Thyroid gland (tissue), 4 donors: ENCODE measurements at regions not wholly inside any gene's neighbourhood (a gene's known extent, or its start where the extent isn't known, plus 50 kb on each side); places are given as distances from the start of the nearest gene placed in this dataset.

Experiments used
- DNase-seq, 2 donors: peaks; one replicate each; pipeline ENCODE4 v3.0.0-alpha.2; 2019
- H3K27ac ChIP-seq, 3 donors: fragments of 200-600 bp; sonication (generic); 1 replicate in 2 of 3; 2 replicates in 1 of 3; pipeline ENCODE4 v1.5.1; 2016 to 2019; ENCODE audit warnings: mild to moderate bottlenecking in 1 of 3, moderate library complexity in 1 of 3
- H3K27me3 ChIP-seq: fragments of 200-600 bp; sonication (generic); one replicate; pipeline ENCODE4 v1.5.1; 2019
- H3K36me3 ChIP-seq, 2 donors: fragments of 200-600 bp; sonication (generic); one replicate each; pipeline ENCODE4 v1.5.1; 2016 to 2019
- H3K4me1 ChIP-seq, 2 donors: fragments of 200-600 bp; sonication (generic); one replicate each; pipeline ENCODE4 v1.5.1; 2017 to 2019
- H3K4me3 ChIP-seq, 3 donors: fragments of 200-600 bp; sonication (generic); replicated peaks in 1 of 3; 1 replicate in 2 of 3; 2 replicates in 1 of 3; pipeline ENCODE4 v1.5.1; 2016; ENCODE audit warnings: mild to moderate bottlenecking in 1 of 3
- H3K9me3 ChIP-seq: fragments of 200-600 bp; sonication (generic); one replicate; pipeline ENCODE4 v1.5.1; 2017
- POLR2A ChIP-seq, 2 donors: fragments of 450-650 bp; IDR thresholded peaks; one replicate each; pipeline ENCODE4 v1.6.1; 2017; ENCODE audit warnings: antibody characterized with exemption in 2 of 2, mild to moderate bottlenecking in 2 of 2, moderate library complexity in 1 of 2
- WGBS, 2 donors: methylation state at CpG; one replicate each; pipeline ENCODE4 v1.1.5; 2017; 5-methylcytosine and 5-hydroxymethylcytosine counted together
- intact Hi-C: fragments of 100-400 bp; cut with DNase I; formaldehyde crosslinking; loops from one replicate; pipeline ENCODE4 v1.15.1; 2023
- TF ChIP-seq, protein P1 (sequence below), 6 experiments: fragments of 200-600 bp in 3 of 6; fragments of 450-650 bp in 3 of 6; sonication (generic) in 3 of 6; IDR thresholded peaks; one replicate each; pipeline ENCODE4 v1.5.1; 2016 to 2019; ENCODE audit warnings: antibody characterized with exemption in 6 of 6, mild to moderate bottlenecking in 2 of 6, inconsistent platforms in 1 of 6, moderate library complexity in 1 of 6

DNA sequence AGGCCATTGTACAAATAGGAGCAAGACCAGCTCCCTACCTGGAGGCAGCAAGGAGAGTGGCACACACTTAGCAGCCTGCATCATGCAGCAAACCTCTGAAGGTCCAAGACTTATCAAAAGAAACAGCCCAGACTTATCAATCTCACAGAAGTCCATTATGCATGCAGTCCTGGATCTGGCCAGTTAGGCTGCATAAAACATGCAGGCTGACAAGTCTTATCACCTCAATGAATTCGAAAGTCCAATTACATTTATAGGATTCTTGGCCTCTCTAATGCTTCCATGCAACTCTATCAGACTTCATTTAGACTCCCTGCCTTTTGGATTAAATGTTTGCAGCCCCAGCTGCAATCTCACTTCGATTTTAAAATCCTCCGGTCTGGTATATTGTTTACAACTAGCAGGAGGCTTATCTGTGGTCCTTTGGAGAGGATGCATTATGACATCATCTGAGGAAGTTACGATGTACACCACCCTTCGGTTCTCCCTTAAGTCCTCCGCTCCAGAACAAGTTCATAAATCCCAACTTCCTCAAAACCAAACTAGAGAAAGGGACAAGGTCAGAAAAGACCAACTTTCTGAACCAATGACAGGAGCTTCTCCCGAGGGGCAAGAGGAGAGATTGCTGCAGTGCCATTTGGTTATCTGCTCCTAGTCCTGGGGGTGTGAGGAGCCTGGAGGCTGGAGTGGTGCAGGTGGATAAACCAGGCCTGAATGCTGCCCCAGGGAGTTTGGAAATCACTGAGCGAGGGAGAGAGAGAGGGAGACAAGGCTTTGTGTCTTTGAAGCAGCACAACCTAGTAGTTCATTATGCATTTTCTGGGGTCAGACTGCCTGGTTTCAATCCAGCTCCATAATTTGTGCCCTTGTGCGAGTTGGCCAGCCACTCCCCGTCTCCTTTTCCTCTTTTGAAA is 313.9 kb downstream of the TLE1 start:
- 72 to 78% methylated on average over 10 of the region's 10 CpGs for WGBS, 2 donors

DNA sequence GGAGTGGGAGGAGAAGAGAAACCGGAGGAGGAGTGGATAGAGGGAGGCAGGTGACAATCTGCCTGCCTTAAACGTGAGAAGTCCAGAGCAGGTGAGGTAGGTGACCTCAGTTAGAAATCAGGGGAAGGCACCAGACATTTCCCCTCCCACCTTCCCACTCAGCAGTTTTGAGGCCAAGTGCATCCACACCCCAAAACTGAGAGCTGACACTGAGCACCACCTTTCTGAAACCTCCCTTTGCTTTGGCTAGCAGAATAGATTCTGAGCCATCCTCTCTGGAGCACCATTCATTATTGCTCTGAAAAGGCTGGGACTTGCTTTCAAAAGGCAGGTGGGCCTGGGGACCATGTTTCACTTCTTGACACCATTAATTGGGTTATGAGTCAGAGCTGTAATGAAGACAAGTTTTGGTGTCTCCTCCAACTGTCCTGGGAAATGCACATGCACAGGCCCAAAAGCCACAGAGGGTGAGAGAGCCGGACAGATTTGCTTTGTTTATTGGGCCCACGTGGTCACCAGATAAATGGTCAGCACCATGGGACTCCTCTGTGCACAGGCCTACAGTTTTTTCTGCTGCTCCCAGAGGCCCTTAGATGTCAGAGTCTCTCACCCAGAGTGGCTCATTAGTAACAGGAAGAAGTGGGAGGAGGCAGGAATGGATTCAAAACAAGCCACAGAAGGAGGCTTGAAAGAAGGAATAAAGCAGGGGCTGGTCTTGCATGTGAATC is 314.7 kb downstream of the TLE1 start:
- Histone ChIP-seq H3K4me3 (no peak overlapping the region), H3K9me3 (no peaks in the 10 kb centered on the region), H3K27me3 (no peaks in the 10 kb centered on the region), H3K4me1 (no peaks in the 10 kb centered on the region), H3K36me3 (no peaks in the 10 kb centered on the region), H3K27ac (no peak overlapping the region)
- WGBS, 2 donors, result 80 to 83% methylated on average over 4 of the region's 4 CpGs
- DNase-seq, result no peak
- TF ChIP-seq, protein P1, sequence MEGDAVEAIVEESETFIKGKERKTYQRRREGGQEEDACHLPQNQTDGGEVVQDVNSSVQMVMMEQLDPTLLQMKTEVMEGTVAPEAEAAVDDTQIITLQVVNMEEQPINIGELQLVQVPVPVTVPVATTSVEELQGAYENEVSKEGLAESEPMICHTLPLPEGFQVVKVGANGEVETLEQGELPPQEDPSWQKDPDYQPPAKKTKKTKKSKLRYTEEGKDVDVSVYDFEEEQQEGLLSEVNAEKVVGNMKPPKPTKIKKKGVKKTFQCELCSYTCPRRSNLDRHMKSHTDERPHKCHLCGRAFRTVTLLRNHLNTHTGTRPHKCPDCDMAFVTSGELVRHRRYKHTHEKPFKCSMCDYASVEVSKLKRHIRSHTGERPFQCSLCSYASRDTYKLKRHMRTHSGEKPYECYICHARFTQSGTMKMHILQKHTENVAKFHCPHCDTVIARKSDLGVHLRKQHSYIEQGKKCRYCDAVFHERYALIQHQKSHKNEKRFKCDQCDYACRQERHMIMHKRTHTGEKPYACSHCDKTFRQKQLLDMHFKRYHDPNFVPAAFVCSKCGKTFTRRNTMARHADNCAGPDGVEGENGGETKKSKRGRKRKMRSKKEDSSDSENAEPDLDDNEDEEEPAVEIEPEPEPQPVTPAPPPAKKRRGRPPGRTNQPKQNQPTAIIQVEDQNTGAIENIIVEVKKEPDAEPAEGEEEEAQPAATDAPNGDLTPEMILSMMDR (IDR thresholded peaks at IDR 0.05), result no peak
- intact Hi-C loops, result no loop called here

More for the DNA sequence above, 313.9 kb downstream of the TLE1 start:
- no peaks in the 10 kb centered on the region for H3K36me3 ChIP-seq
- intact Hi-C loops, result no loop called here
- H3K4me1 ChIP-seq, result no peaks in the 10 kb centered on the region
- H3K27me3 ChIP-seq, result no peaks in the 10 kb centered on the region
- H3K9me3 ChIP-seq, result no peaks in the 10 kb centered on the region
- H3K4me3 ChIP-seq, result no peak overlapping the region
- no peak overlapping the region for H3K27ac ChIP-seq
- no peak for TF ChIP-seq POLR2A (IDR thresholded peaks at IDR 0.05)
- TF ChIP-seq, protein P1 (IDR thresholded peaks at IDR 0.05), result no peak
- DNase-seq, result no peak

DNA sequence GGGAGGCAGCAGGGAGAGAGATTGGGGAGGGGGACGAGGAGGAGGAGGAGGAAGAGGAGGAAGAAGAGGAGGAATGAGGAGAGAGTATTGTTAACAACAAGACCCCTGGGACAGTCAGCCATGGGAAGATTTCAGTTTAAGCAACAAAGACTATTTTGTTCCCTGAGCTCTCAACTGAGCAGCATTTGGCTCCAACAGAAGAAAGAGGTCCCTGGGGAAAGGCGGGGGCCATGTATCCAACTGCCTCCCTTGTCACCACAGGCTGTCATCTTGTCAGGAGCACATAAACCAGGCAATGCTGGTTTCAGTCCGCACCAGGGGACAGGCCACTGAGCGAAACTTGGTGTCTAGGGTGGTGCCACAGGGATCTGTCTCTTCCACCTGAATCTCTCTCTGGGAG is 316.1 kb downstream of the TLE1 start:
- TF ChIP-seq POLR2A (IDR thresholded peaks at IDR 0.05), result no peak
- TF ChIP-seq, protein P1 (IDR thresholded peaks at IDR 0.05), result no peak
- Histone ChIP-seq H3K4me1 (no peaks in the 10 kb centered on the region), H3K27ac (no peak overlapping the region), H3K27me3 (no peaks in the 10 kb centered on the region), H3K9me3 (no peaks in the 10 kb centered on the region), H3K36me3 (no peaks in the 10 kb centered on the region), H3K4me3 (no peak overlapping the region)
- intact Hi-C loops, result no loop called here
- DNase-seq, result no peak
- WGBS, 2 donors, result 80 to 90% methylated on average over 4 of the region's 4 CpGs

DNA sequence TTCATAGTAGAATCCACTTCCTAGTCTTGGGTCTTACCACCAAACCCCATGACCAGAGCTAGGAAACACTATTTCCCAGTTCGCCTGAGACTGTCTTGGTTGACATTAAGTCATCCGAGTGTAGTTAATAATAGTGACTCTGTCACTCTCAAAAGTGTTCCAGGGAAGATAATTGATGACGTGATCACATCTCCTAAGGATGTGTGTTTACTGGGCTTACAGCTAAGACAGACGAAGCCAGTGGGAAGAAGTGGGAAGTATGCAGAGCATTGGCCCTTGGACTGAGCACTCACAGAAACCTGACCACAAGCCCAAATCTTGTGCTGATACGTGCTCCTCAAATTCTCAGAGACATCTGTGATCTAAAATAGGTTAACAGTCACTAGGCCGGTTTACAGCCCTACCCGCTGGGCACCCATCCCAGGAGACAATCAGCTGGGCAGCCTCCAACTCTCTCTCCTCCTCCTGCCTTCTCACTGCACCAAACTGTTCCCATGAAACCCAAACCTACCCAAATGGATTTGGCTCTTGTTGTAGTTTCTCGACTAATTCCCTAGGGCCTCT is 316.6 kb downstream of the TLE1 start:
- no peak overlapping the region for H3K4me3 ChIP-seq
- H3K27ac ChIP-seq, result no peak overlapping the region
- H3K4me1 ChIP-seq, result no peaks in the 10 kb centered on the region
- H3K36me3 ChIP-seq, result no peaks in the 10 kb centered on the region
- TF ChIP-seq, protein P1 (IDR thresholded peaks at IDR 0.05), result no peak
- TF ChIP-seq POLR2A (IDR thresholded peaks at IDR 0.05), result no peak
- 79 to 86% methylated on average over 8 of the region's 8 CpGs for WGBS, 2 donors
- no peak for DNase-seq
- no peaks in the 10 kb centered on the region for H3K9me3 ChIP-seq
- H3K27me3 ChIP-seq, result no peaks in the 10 kb centered on the region
- intact Hi-C loops, result no loop called here
